ENCODE measurements at regions not wholly inside any gene's neighbourhood (a gene's known extent, or its start where the extent isn't known, plus 50 kb on each side); places are given as distances from the start of the nearest gene placed in this dataset.
A peak's percentile ranks its signal among the peaks of the same experiment; 100 is the strongest.

DNA sequence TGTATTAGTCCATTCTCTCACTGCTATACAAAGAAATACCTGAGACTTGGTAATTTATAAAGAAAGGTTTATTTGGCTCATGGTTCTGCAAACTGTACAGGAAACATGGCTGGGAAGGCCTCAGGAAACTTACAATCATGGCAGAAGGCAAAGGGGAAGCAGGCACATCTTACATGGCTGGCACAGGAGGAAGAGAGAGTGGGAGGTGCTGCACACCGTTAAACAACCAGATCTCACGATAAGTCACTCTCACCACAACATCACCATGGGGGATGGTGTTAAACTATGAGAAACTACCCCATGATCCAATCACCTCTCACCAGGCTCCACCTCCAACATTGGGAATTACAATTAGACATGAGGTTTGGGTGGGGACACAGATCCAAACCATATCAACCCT, 191.8 kb upstream of the PLXNC1 start:
- TF ChIP-seq, protein P1, sequence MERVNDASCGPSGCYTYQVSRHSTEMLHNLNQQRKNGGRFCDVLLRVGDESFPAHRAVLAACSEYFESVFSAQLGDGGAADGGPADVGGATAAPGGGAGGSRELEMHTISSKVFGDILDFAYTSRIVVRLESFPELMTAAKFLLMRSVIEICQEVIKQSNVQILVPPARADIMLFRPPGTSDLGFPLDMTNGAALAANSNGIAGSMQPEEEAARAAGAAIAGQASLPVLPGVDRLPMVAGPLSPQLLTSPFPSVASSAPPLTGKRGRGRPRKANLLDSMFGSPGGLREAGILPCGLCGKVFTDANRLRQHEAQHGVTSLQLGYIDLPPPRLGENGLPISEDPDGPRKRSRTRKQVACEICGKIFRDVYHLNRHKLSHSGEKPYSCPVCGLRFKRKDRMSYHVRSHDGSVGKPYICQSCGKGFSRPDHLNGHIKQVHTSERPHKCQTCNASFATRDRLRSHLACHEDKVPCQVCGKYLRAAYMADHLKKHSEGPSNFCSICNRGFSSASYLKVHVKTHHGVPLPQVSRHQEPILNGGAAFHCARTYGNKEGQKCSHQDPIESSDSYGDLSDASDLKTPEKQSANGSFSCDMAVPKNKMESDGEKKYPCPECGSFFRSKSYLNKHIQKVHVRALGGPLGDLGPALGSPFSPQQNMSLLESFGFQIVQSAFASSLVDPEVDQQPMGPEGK (CRISPR knock-in tag; IDR thresholded peaks at IDR 0.05; ENCODE audit: borderline replicate concordance): no peak
- TF ChIP-seq ZNF70 (CRISPR knock-in tag; IDR thresholded peaks at IDR 0.05): no peak
- no peak for TF ChIP-seq GLIS3 (CRISPR knock-in tag; IDR thresholded peaks at IDR 0.05)
- TF ChIP-seq ZNF8 (CRISPR knock-in tag; IDR thresholded peaks at IDR 0.05): no peak
- TF ChIP-seq ESRRG (CRISPR knock-in tag; IDR thresholded peaks at IDR 0.05): no peak
- no peak for ATAC-seq

DNA sequence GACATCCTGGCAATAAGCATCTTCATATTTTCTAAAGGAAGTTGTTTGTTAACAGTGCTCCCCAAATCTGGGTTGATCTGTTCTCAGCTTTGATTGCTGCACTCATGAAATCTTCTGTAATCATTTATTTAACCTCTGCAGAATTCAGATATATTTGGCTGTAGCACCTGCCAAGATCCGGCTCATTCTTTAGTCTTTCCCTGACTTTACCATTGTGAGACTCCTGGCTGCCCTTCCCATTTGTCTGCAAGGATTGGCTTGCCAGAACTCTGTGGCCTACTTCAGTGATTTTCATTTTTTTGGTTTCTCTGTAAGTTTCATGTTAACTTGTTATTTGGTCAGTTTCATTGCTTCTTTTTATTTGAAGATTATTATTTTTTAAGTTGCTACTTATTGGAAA, 191.2 kb upstream of the PLXNC1 start:
- no peak for TF ChIP-seq ARNTL (CRISPR knock-in tag; IDR thresholded peaks at IDR 0.05; ENCODE audit: borderline replicate concordance, low read depth)
- TF ChIP-seq, protein P2, sequence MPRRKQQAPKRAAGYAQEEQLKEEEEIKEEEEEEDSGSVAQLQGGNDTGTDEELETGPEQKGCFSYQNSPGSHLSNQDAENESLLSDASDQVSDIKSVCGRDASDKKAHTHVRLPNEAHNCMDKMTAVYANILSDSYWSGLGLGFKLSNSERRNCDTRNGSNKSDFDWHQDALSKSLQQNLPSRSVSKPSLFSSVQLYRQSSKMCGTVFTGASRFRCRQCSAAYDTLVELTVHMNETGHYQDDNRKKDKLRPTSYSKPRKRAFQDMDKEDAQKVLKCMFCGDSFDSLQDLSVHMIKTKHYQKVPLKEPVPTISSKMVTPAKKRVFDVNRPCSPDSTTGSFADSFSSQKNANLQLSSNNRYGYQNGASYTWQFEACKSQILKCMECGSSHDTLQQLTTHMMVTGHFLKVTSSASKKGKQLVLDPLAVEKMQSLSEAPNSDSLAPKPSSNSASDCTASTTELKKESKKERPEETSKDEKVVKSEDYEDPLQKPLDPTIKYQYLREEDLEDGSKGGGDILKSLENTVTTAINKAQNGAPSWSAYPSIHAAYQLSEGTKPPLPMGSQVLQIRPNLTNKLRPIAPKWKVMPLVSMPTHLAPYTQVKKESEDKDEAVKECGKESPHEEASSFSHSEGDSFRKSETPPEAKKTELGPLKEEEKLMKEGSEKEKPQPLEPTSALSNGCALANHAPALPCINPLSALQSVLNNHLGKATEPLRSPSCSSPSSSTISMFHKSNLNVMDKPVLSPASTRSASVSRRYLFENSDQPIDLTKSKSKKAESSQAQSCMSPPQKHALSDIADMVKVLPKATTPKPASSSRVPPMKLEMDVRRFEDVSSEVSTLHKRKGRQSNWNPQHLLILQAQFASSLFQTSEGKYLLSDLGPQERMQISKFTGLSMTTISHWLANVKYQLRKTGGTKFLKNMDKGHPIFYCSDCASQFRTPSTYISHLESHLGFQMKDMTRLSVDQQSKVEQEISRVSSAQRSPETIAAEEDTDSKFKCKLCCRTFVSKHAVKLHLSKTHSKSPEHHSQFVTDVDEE (CRISPR knock-in tag; IDR thresholded peaks at IDR 0.05): no peak
- TF ChIP-seq GLIS3 (CRISPR knock-in tag; IDR thresholded peaks at IDR 0.05): no peak
- TF ChIP-seq, protein P3, sequence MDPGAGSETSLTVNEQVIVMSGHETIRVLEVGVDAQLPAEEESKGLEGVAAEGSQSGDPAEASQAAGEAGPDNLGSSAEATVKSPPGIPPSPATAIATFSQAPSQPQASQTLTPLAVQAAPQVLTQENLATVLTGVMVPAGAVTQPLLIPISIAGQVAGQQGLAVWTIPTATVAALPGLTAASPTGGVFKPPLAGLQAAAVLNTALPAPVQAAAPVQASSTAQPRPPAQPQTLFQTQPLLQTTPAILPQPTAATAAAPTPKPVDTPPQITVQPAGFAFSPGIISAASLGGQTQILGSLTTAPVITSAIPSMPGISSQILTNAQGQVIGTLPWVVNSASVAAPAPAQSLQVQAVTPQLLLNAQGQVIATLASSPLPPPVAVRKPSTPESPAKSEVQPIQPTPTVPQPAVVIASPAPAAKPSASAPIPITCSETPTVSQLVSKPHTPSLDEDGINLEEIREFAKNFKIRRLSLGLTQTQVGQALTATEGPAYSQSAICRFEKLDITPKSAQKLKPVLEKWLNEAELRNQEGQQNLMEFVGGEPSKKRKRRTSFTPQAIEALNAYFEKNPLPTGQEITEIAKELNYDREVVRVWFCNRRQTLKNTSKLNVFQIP (CRISPR knock-in tag; IDR thresholded peaks at IDR 0.05; ENCODE audit: borderline replicate concordance, low read depth): no peak
- ATAC-seq: no peak

DNA sequence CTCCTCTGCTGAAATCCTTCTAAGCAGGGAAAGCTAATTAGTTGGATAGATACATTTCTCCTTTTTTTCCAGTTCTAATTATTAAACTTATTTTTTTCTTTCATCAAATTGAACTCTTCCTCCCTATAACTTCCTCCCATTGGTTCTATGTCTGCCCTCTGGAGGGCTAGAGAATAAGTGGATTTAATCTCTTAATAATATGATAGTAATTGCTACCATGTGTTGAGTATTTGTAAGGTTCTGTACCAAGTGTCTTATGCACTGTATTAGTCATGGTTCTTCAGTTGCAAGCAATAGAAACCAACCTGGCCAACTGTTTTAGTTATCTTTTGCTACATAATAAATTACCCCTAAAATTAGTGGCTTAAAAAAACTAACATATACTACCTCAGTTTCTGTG, 190.5 kb upstream of the PLXNC1 start:
- TF ChIP-seq TOX (CRISPR knock-in tag; IDR thresholded peaks at IDR 0.05; ENCODE audit: borderline replicate concordance): no peak
- no peak for TF ChIP-seq ZFP30 (CRISPR knock-in tag; IDR thresholded peaks at IDR 0.05)
- TF ChIP-seq ZNF8 (CRISPR knock-in tag; IDR thresholded peaks at IDR 0.05): no peak
- TF ChIP-seq CSDC2 (CRISPR knock-in tag; IDR thresholded peaks at IDR 0.05): no peak
- TF ChIP-seq, protein P4, sequence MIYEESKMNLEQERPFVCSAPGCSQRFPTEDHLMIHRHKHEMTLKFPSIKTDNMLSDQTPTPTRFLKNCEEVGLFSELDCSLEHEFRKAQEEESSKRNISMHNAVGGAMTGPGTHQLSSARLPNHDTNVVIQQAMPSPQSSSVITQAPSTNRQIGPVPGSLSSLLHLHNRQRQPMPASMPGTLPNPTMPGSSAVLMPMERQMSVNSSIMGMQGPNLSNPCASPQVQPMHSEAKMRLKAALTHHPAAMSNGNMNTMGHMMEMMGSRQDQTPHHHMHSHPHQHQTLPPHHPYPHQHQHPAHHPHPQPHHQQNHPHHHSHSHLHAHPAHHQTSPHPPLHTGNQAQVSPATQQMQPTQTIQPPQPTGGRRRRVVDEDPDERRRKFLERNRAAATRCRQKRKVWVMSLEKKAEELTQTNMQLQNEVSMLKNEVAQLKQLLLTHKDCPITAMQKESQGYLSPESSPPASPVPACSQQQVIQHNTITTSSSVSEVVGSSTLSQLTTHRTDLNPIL (CRISPR knock-in tag; IDR thresholded peaks at IDR 0.05; ENCODE audit: low read depth): no peak
- TF ChIP-seq, protein P2 (CRISPR knock-in tag; IDR thresholded peaks at IDR 0.05): no peak
- TF ChIP-seq ZC3H10 (CRISPR knock-in tag; IDR thresholded peaks at IDR 0.05): no peak
- no peak for TF ChIP-seq ZFP3 (CRISPR knock-in tag; IDR thresholded peaks at IDR 0.05)
- TF ChIP-seq BACH2 (CRISPR knock-in tag; IDR thresholded peaks at IDR 0.05; ENCODE audit: borderline replicate concordance): no peak
- no peak for TF ChIP-seq RARB (CRISPR knock-in tag; IDR thresholded peaks at IDR 0.05)
- TF ChIP-seq, protein P3 (CRISPR knock-in tag; IDR thresholded peaks at IDR 0.05; ENCODE audit: borderline replicate concordance, low read depth): no peak
- no peak for TF ChIP-seq ZNF565 (CRISPR knock-in tag; conservative IDR thresholded peaks at IDR 0.05; ENCODE audit: low read depth)
- no peak for TF ChIP-seq ESRRG (CRISPR knock-in tag; IDR thresholded peaks at IDR 0.05)
- no peak for TF ChIP-seq ZNF70 (CRISPR knock-in tag; IDR thresholded peaks at IDR 0.05)
- TF ChIP-seq ARNTL (CRISPR knock-in tag; IDR thresholded peaks at IDR 0.05; ENCODE audit: borderline replicate concordance, low read depth): no peak
- TF ChIP-seq, protein P5, sequence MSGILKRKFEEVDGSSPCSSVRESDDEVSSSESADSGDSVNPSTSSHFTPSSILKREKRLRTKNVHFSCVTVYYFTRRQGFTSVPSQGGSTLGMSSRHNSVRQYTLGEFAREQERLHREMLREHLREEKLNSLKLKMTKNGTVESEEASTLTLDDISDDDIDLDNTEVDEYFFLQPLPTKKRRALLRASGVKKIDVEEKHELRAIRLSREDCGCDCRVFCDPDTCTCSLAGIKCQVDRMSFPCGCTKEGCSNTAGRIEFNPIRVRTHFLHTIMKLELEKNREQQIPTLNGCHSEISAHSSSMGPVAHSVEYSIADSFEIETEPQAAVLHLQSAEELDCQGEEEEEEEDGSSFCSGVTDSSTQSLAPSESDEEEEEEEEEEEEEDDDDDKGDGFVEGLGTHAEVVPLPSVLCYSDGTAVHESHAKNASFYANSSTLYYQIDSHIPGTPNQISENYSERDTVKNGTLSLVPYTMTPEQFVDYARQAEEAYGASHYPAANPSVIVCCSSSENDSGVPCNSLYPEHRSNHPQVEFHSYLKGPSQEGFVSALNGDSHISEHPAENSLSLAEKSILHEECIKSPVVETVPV (CRISPR knock-in tag; IDR thresholded peaks at IDR 0.05): no peak
- TF ChIP-seq PPARA (CRISPR knock-in tag; IDR thresholded peaks at IDR 0.05; ENCODE audit: borderline replicate concordance): no peak
- TF ChIP-seq ISL1 (CRISPR knock-in tag; IDR thresholded peaks at IDR 0.05): no peak
- peak; percentile 76 for ATAC-seq
